T-helper 1 cell treated with Interleukin-12 subunit alpha and Interleukin-12 subunit beta and Interleukin-4 antibody, amounts not matched to agents 30 ng/mL and 1 ng/mL, for 36 hours (primary cell): ENCODE measurements at regions not wholly inside any gene's neighbourhood (a gene's known extent, or its start where the extent isn't known, plus 50 kb on each side); places are given as distances from the start of the nearest gene placed in this dataset.
"Not testable (repeated sequence)": the region's sequence is repeated elsewhere in the genome, so short reads cannot be mapped to it uniquely, and the experiment has no call there.

Experiments
- intact Hi-C: fragments of 100-400 bp; cut with micrococcal nuclease; formaldehyde crosslinking; loops from one replicate; pipeline ENCODE4 v1.15.1; 2024

DNA sequence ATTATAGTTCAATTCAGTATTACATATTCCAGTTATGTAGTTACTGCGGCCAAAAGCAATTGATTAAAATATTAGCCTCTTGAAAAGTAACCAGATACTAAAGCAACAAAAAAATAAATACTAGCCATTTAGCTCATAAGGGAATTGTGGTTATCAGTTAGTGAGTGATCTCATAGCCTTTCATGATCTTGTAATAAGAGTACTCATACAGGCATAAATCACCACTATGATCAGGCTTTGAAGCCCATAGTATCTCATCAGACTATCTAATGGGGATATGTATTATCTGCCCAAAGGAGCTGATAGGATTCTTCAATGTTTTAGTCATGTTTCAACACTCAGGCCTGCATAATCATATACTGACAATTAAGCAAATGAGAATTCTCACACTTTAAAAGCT is 184.1 kb upstream of the CCDC54 start:
- intact Hi-C loops = no loop called here

DNA sequence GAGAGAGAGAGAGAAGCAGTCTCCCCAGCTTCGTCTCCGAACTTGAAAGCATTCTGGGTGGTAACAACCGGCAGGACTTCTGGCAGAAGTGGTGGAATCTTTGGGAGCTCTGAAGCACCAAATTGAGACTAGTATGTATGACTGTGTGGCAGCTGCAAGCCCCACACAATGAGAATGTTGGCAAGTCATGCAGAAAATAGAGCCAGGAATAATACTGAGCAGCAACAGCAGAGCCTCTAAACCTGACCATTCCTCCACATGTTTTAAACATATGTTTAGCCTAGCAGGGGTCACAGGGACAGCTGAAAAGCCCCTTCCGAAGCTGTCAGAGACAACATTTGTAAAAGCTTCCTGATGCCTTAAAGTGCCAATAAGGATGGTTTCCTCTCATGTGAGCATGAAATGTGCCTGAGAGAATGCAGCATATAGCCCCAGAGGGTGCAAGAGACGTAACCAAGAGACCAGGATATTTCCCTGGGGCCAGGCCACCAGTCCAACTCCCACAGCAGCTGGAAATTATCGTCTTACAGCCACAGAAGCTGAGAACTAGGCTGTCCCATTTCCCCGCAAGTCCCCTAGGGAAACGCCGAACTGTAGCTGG is 178.6 kb upstream of the CCDC54 start:
- intact Hi-C loops = no loop called here

DNA sequence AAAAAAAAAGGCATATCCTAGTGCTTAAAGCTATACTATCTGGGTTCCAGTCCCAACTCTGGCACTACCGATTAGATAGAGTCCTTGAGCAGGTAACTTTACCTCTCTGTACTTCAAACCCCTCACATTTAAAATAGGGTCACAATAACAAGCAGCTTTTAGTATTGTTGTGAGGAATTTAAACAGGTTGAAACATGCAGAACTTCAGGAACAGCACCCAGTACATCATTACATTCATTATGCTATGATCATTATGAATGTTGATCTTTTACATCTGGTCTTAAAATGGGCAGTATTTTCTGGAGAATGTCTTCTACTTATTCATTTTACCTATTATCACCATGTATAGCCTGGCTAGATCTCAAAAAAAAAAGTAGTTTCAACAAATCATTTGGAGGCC is 176.1 kb upstream of the CCDC54 start:
- intact Hi-C loops = no loop called here

DNA sequence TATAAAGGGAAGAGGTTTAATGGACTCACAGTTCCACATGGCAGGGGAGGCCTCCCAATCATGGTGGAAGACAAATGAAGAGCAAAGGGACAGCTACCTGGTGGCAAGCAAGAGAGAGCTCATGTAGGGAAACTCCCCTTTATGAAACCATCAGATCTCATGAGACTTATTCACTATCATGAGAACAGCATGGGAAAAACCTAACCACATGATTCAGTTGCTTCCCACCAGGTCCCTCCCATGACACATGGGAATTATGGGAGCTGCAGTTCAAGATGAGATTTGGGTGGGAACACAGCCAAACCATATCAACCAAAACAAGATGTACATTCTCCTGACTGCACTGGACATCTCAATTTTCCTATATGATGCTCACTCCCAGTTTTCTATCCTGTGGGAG is 174.4 kb upstream of the CCDC54 start:
- intact Hi-C loops = not testable (repeated sequence)

DNA sequence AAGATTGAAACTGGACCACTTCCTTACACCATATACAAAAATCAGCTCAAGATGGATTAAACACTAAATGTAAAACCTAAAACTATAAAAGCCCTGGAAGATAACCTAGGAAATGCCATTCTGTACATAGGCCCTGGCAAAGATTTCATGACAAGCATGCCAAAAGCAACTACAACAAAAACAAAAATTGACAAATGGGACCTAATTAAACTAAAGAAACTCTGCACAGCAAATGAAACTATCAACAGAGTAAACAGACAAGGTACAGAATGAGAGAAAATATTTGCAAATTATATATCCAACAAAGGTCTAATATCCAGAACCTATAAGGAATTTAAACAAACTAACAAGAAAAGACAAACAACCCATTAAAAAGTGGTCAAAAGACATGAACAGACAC is 173.1 kb upstream of the CCDC54 start:
- intact Hi-C loops = no loop called here

DNA sequence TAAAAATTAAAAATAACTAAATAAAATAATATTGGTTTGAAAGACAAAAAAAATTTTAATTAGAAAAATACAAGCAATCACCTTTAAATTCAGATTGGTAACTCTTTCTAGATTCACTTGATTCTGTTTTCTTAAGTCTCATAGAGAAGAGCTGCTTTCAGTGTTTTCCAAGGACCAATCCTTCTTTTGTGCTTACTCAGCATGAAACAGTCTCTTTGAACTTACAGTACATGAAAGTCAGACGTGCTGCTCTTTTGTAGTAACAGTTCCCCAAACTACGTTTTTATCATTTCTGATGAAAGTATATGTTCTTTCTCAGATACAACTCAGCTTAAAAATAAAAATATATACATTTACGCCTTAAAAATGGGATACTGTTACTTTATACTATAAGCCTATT is 171.9 kb upstream of the CCDC54 start:
- intact Hi-C loops = no loop called here

DNA sequence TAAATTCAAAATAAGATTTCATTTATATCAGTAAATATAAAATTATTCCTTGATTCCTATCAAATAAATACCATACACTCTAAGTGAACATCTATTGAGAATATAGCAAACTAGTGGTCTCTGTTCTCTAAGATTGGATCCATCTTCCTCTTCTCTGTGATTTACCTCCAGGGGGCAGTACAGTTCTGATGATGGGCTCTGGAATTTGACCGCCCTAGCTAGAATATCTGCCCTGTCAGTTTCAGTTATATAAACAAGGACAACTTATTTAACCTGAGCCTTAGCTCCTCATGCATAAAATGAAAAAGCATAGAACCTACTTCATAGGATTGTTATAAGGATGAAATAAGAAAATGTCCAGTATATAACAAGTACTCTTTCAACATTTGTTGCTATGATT is 171.1 kb upstream of the CCDC54 start:
- intact Hi-C loops = no loop called here

DNA sequence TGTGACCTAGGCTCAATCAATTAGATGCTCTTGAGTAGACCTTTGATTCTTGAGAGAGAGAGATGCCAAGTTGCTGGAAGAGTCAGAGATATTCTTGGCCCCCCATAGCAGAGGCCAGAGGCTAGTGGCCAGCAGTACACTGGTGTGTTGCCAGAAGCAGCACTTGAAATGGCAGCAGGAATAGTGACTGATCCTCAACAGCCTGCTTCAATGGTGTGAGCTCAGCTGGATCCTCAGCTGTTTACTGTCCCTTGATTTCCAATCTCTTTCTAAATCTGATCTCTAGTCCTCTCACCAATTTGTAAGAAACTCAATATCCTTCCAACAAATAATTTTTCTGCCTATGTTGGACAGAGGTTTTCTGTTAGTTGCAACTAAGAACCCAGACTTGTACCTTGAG is 170.3 kb upstream of the CCDC54 start:
- intact Hi-C loops = no loop called here

DNA sequence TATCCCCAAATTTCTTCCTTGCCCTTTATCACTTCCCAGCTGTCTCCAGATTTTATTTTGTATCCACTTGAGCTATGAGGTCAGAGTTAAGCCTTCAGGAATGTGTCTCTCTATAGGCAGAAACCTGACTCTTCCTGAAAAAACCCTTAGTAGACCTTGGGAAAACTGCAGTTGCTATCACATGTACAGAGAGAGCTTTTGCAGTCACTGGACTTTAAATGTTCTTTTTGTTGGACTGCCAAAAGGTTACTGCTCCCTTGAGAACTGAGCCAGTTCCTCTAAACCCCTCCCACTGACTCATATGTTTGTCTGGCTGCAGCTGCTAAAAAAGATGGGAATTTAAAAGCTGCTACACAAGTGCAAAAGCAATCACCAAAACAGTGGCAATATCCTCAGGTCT is 169.1 kb upstream of the CCDC54 start:
- intact Hi-C loops = no loop called here

DNA sequence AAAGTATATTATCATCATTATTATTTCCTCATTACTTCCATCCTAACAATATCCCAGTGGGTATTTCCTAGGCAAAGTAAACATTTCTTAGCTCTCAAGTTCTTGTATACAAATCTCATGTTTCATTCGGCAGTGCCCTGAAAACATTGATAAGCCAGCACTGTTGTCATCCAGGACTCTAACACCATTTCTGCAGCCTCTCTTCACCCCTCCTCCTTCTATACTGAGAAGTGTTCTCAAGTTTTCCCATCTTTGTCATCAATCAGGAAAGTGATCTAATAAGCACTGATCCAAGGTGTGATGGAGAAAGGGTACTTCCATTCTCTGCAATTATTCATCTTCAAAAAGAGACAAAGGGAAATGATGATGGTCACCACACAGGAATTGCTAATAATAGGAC is 168.4 kb upstream of the CCDC54 start:
- intact Hi-C loops = no loop called here

DNA sequence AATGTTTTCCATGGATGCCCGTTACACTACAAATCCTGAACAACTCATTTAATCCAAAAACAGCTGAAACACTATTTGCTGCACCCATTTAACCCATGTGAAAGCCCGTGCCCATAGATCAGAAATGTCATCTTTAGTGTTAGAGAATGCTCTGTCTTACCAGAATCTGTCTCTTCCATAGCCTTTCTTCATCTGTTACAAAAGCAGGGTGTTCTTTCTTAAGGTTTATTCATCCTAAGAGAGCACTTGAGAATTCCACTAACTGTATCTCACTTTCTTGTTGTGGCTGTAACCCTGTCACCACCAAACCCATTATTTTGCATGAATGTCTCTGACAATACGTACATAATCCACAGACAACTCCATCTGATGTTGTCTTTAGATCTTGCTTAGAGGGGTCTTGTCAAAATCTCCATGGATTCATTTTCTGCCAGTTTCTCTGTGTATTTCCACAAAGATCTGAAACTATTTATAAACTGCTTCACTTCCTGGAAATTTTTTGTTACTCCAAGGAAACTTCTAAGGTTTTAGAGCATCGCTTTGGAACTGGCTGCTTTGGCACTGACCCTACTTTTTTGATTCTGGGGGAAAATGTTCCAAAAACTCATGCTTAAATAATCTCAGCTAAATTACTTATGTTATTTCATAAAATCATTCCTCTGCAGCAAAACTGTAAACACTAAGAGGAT is 167.8 kb upstream of the CCDC54 start:
- intact Hi-C loops = no loop called here

DNA sequence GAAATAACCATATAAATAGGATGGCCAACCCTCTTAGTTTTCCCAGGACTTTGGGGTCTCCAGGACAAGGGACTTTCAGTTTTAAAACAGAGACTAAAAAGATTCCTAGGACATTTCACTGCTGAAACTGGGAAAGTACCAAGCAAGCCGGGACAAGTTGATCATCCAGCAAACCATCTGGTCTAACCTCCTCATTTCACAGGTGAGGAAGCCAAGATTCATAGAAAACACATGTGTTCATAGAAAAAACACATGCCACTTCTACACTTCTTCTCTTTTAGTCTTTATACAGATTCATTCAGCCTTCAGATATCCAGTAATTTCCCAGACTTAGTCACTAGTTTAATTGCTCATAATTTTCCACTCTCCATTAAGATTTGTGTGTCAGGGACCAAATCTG is 165.6 kb upstream of the CCDC54 start:
- intact Hi-C loops = no loop called here

DNA sequence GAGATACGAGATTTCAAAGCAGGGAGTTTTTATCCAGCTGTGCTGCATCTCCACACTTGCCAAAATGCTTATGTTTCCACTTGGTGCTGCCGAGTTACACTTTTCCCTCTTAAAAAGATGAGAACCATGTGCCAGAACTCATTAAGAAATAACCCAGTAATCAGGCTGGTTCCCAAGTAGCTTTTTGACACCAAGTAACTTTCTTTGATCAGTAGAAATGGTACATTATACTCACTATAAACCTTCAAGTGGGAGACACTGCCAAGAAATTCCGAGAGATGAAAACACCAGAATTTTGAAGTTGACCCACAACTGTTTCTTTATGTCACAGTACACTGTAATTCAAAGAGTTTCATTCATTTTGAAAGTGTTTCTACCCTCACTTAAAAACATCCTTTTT is 164.6 kb upstream of the CCDC54 start:
- intact Hi-C loops = no loop called here

DNA sequence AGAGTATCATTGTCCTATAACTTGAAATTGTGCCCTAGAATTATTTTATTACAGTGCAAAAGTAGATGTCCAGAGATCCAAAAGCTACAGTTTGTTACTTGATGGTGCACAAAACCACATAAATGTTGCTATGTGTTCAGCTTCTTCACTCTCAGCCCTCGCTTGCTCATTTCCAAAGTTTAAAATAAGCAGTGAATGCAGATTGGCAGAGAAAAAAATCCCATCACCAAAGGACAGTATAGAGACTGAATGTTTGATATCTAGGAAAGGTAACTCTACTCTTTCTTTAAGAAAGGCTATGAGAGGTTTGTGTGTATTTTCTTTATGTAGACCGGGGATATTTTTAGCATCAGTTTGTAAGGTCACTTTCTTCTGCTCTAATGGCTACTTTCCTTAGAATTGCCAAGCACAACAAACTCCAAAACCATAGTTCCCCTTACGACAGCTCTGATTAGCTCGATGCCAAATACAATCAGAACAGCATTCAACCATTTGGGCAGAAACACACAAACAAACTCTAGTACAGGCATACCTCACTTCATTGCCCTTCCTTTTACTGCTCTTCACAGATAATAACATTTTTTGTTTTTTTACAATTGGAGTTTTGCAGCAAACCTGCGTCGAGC is 164.1 kb upstream of the CCDC54 start:
- intact Hi-C loops = no loop called here

DNA sequence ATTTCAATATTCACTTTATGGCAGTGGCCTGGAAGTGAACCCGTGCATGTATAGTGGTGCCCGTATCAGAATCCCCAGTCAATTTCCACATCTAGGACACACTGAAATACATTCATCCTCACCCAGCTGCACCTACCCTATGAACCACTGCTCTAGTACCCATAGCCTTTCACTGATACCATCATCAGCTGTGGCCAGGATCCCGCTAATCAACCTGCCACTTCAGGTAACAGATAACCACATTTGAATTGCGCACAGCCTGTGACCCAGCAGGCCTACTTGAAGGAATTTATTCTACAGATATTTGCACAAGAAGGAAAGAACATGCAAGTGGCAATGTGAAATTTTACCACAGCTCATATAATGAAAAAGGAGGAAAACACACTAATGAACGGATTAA is 161.0 kb upstream of the CCDC54 start:
- intact Hi-C loops = no loop called here

DNA sequence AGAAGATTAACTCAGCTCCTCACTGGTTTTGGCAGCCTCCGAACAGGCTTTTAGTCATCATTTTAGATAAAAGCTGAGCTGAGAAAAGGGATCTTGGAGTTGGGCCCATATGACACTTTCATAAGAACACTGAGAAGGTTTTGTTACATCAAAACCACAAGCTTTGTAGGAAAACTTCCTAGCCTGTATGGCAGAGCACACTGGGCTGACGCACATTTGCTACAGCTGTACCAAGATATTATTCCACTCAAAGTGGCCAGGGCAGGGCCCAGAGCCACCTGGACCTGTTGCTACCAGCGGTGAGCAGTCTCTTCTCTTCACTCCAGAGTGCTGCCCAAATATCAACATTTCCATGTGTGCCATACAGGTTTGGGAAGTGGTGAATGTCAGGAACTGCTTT is 160.5 kb upstream of the CCDC54 start:
- intact Hi-C loops = no loop called here

DNA sequence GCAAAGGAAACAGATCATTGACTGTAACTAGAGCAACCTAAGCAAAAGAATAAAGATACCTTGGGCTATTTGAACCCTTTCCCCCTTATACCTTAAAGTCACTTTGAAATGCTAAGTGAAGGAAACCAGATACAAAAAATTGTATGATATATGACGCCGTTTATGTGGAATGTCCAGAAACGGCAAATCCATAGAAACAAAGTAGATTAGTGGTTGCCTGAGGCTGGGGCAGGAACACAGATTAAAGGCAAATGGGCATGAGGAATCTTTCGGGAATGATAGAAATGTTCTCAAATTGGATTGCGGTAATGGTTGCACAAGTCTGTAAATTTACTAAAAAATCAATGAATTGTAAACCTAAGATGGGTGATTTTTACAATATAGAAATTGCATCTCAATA is 160.1 kb upstream of the CCDC54 start:
- intact Hi-C loops = no loop called here

DNA sequence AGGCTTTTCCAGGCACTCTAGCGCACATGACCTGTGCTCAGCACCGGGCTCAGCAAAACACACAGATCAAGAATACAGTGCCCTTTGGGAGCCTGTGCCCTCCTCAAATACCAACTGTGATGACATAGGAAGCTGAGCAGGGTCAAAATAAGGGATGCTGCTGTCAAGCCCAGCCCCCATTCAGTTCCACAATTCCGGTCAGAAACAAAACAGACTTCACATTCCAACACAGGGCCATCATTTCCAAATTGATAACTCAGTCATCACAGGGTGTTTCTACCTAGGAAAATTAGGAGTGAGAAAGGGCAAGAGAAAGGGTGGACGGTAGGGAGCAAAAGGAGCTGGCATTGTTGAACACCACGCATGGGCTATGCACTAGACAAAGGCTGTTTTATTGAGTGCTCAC is 158.4 kb upstream of the CCDC54 start:
- intact Hi-C loops = no loop called here

DNA sequence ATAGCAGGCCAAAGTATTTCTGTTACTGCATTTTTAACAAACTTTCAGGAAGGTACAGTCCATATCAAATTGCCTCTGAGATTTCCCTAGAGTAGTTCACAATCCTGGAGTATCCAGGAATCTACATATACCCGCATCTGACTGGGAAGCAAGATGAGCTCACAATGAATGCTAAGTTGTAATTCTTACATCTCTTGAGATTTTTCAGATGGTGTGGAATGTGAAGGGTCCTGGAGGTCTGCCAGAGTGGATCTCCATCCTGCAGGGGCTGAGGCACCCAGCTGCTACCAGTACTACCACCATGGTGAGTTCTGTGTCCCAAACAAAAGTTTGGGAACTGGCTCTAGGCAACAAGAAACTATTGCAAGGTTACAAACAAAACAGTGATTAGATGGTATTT is 156.7 kb upstream of the CCDC54 start:
- intact Hi-C loops = no loop called here

DNA sequence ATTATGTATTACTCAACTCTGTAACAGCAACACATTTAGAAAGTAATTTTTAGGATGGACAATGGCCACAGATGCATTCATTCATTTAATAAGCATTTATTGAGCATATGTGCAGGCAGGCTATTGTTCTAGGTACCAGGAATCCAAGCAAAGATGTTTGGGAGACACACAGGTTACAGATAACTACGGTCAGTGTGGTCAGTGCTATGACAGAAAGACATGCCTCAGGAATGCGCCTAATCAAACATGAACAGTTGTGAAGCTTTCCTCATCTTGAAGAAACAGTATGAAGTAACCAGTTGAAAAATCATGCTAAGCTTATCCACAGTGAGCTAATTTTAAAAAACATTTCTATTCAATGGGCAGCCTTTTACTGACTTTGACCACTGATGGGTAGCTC is 155.4 kb upstream of the CCDC54 start:
- intact Hi-C loops = no loop called here

DNA sequence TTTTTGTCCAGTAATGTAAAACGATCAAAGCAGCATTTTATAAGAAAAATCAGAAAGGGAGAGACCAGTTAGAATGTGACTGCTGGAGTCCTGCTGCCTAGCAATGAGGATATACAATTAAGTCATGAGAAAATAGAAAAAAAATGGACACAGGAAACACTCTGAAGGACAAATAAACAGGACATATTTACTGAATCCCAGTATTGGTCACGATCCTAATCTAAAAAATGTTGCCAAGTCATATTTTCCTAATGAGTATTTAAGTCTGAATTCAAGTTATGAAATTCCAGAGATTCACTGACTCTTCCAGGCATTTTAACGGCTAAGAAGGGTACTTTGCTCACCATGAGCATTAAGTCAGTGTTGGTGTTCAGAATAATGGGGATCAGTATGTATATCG is 154.3 kb upstream of the CCDC54 start:
- intact Hi-C loops = no loop called here

DNA sequence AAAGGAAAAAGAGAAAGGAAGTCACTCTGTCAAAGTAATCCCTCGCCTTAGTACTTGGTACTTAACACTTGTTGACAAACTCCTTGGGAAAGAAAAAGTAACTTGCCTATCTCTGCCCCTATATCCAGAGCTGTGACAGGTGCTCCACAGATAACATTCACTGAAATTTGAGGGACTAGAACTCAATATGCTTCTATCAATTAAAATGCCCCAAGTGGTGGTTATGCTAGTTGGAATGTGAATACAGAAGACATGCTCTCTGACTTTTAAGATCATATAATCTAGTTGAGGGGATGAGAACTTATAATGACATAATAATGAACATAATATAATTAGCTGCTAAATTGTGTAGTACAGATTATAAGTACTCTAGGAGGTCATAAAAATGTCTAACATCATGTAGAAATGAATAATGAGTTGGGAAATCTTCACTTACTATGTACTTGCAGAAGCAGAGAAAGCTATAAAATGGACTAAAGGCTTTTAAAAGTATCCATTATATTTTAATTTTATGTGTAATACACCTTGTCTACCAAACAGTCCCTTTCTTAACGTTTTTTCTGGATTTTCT is 153.1 kb upstream of the CCDC54 start:
- intact Hi-C loops = no loop called here

DNA sequence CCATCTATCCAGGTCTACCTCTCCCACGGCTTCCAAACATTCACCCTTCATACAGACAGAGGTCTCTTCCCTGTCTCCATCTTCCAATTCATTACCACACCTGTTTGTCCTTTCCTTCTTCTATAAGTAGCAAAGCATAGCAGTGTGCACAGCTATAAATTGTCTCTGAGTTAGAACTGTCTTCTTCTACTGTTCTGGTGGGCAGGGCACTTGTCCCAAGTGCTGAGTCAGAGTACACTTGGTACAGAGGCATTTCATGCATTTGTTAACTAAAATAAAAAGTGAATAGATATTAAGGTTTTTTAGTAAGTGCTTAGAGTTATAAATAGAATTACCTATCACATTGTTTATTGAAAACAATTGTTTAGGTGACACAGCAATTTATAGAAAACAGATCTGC is 150.1 kb upstream of the CCDC54 start:
- intact Hi-C loops = no loop called here
